ENCODE measurements at regions not wholly inside any gene's neighbourhood (a gene's known extent, or its start where the extent isn't known, plus 50 kb on each side); places are given as distances from the start of the nearest gene placed in this dataset.

GRCh38 chr2:18182861-18183260, 304.4 kb downstream of the KCNS3 start:
- peaks cover 0 to 12% (median 0%) of the 10 kb centered on the region in 3 donors for H3K4me1 ChIP-seq
- H3K9me3 ChIP-seq: no peaks in the 10 kb centered on the region
- intact Hi-C loops (cut with DNase I): no loop called here
- no peak for DNase-seq
- WGBS, 2 donors: 68 to 81% methylated on average over 2 of the region's 2 CpGs
- TF ChIP-seq, protein P1, sequence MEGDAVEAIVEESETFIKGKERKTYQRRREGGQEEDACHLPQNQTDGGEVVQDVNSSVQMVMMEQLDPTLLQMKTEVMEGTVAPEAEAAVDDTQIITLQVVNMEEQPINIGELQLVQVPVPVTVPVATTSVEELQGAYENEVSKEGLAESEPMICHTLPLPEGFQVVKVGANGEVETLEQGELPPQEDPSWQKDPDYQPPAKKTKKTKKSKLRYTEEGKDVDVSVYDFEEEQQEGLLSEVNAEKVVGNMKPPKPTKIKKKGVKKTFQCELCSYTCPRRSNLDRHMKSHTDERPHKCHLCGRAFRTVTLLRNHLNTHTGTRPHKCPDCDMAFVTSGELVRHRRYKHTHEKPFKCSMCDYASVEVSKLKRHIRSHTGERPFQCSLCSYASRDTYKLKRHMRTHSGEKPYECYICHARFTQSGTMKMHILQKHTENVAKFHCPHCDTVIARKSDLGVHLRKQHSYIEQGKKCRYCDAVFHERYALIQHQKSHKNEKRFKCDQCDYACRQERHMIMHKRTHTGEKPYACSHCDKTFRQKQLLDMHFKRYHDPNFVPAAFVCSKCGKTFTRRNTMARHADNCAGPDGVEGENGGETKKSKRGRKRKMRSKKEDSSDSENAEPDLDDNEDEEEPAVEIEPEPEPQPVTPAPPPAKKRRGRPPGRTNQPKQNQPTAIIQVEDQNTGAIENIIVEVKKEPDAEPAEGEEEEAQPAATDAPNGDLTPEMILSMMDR (IDR thresholded peaks at IDR 0.05): no peak
- no peak for TF ChIP-seq POLR2A (IDR thresholded peaks at IDR 0.05)
- no peak overlapping the region for H3K4me3 ChIP-seq
- no peaks in the 10 kb centered on the region for H3K36me3 ChIP-seq
- H3K27me3 ChIP-seq: peaks cover 0 to 33% (median 0%) of the 10 kb centered on the region in 4 donors
- no peak overlapping the region for H3K27ac ChIP-seq

DNA sequence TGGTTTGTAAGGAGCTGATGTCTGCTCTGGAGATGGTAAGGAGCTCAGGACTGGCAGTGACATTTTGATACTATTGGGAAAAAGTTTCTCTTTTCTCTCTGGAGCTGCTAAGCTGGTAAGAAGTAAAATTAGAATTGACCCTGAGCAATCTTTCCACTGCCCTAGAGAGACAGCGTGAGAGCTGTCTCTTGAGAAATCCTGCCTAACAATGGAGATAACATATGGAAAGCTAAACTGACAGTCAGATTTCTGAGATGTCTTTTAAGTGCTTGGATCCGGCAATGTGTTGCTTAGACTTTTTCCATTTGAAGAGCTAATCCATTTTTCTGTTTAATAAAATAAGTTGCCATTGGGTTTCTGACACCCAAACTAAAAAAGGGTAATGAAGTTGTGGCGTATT, 302.4 kb downstream of the KCNS3 start:
- 72 to 85% methylated on average over 3 of the region's 3 CpGs for WGBS, 2 donors
- no peak for DNase-seq
- peaks cover 0 to 19% (median 0%) of the 10 kb centered on the region in 4 donors for H3K27me3 ChIP-seq
- H3K27ac ChIP-seq: no peak overlapping the region
- no peaks in the 10 kb centered on the region for H3K4me1 ChIP-seq
- TF ChIP-seq, protein P1 (IDR thresholded peaks at IDR 0.05): no peak
- TF ChIP-seq POLR2A (IDR thresholded peaks at IDR 0.05): no peak
- no peaks in the 10 kb centered on the region for H3K9me3 ChIP-seq
- intact Hi-C loops (cut with DNase I): no loop called here
- no peak overlapping the region for H3K4me3 ChIP-seq
- H3K36me3 ChIP-seq: no peaks in the 10 kb centered on the region

DNA sequence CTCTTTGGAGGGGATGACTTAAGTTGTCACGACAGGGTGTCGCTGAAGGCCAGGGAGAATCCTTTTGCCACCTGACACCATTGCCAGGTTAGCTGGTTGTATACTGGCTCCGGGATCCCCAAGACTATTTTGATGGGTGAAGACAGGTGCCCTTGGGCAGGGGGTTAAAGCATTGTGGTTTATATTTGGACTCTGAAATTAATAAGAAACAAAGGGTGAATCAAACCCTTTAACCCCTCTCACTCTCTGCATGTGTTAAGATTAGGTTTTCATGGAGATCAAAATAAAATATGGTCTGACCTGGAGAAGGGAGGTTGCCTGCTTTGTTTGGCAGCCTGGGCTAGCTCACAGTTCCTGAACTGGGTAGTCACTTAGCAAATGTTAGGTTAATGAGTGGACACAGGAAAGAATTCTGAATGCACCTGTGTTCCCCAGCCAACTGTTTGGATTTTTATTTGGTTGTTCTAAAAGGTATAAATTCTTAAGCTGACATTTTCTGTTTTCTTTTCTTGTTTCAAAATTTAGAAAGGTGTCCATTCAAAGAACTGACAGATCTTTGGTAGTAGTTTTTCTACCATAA, 301.7 kb downstream of the KCNS3 start:
- H3K9me3 ChIP-seq: no peaks in the 10 kb centered on the region
- H3K27me3 ChIP-seq: peaks cover 0 to 14% (median 0%) of the 10 kb centered on the region in 4 donors
- no peaks in the 10 kb centered on the region for H3K36me3 ChIP-seq
- DNase-seq: no peak
- H3K4me3 ChIP-seq: no peak overlapping the region
- H3K4me1 ChIP-seq: no peaks in the 10 kb centered on the region
- WGBS, 2 donors: 74 to 84% methylated on average over 3 of the region's 3 CpGs
- no peak overlapping the region for H3K27ac ChIP-seq
- intact Hi-C loops (cut with DNase I): no loop called here
- TF ChIP-seq, protein P1 (IDR thresholded peaks at IDR 0.05): no peak
- TF ChIP-seq POLR2A (IDR thresholded peaks at IDR 0.05): no peak

DNA sequence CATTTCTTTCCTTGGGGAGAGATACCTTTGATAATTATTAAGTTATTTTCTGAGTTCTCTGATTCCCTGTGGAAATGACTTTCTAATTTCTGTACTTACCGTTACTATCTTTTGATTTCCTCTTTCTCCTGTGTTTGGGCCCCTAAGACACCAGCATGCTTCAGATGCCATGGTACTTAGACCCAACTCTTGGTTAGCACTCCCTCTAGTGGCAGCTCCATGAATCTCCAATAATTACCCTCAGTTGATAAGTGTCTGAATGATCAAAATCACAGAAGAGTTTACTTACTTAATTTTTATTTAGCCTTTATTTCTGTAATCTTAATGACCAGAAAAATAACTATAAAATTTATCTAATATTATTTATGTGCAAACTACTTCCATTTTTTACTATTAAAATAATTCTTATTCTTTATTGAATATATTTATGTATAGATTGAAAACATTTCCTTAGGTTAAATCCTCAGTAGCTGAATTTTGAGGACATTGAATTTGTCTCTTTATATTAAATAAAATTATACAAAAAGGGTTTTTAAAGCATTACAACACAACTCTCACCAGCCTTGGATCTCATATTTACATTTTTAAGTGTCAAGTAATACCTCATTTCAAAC, 300.4 kb downstream of the KCNS3 start:
- no peak for DNase-seq
- H3K4me3 ChIP-seq: no peak overlapping the region
- TF ChIP-seq, protein P1 (IDR thresholded peaks at IDR 0.05): peak; percentile 53 to 85 (median 79)
- TF ChIP-seq POLR2A (IDR thresholded peaks at IDR 0.05): no peak
- H3K27me3 ChIP-seq: peaks cover 0 to 13% (median 0%) of the 10 kb centered on the region in 4 donors
- H3K9me3 ChIP-seq: no peaks in the 10 kb centered on the region
- no peaks in the 10 kb centered on the region for H3K4me1 ChIP-seq
- 0 to 11% methylated on average over 1 of the region's 1 CpG for WGBS, 2 donors
- intact Hi-C loops (cut with DNase I): loop anchor here (10.0 kb wide), 1 partner anchor 324 kb away; no protein-coding TSS in a partner anchor
- no peaks in the 10 kb centered on the region for H3K36me3 ChIP-seq
- H3K27ac ChIP-seq: no peak overlapping the region

DNA sequence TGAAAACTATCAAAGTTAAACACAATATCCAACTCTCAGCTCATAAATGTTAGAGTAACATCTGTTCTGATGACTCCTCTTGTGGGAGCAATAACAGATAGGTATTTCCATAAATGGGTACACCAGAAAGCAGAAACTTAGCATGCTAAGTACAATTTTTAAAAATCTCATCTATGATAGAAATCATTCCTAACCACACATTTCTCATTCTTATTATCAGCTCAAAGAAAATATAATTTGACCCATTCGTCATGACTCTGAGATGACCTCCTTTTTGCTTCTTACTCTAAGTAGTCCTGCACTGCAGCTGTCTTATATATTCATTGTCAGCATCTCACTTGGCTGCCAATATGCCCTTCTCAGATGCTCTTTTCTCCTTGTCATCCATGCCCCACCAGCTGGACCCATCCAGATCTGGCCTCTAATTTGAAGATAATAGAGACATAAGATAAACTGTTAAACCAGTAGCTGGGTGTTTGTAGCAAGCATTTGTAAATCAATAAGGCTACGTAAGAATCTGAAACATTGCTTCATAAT, 298.3 kb downstream of the KCNS3 start:
- Histone ChIP-seq H3K9me3 (no peaks in the 10 kb centered on the region), H3K27ac (no peak overlapping the region), H3K27me3 (peaks cover 0 to 7% (median 0%) of the 10 kb centered on the region in 4 donors), H3K4me3 (no peak overlapping the region), H3K4me1 (no peaks in the 10 kb centered on the region), H3K36me3 (no peaks in the 10 kb centered on the region)
- intact Hi-C loops (cut with DNase I): loop anchor here (10.0 kb wide), 1 partner anchor 322 kb away; no protein-coding TSS in a partner anchor
- DNase-seq: no peak
- WGBS, 2 donors: 74 to 84% methylated on average over 2 of the region's 2 CpGs
- TF ChIP-seq, protein P1 (IDR thresholded peaks at IDR 0.05): no peak
- no peak for TF ChIP-seq POLR2A (IDR thresholded peaks at IDR 0.05)

Data from esophagus squamous epithelium (tissue), 5 donors.